GM19463 (cell line): ENCODE measurements at regions not wholly inside any gene's neighbourhood (a gene's known extent, or its start where the extent isn't known, plus 50 kb on each side); places are given as distances from the start of the nearest gene placed in this dataset.

ENCODE experiments used
- ATAC-seq: cut with Tn5 transposase; IDR thresholded peaks from one replicate; pipeline ENCODE4 v1.9.1; 2021; ENCODE audit warnings: mild to moderate bottlenecking, moderate library complexity; ENCODE audit not compliant: unreplicated experiment

- ATAC-seq = no peak
Measured at GRCh38 chr7:41910940-41911600, 208.2 kb upstream of the INHBA start.

GRCh38 chr7:41907444-41907843 is 204.6 kb upstream of the INHBA start:
- ATAC-seq = no peak

- no peak for ATAC-seq
Measured at GRCh38 chr7:41900532-41900931, 197.6 kb upstream of the INHBA start.

- no peak for ATAC-seq
Measured at GRCh38 chr7:41899823-41900433, 197.0 kb upstream of the INHBA start.

GRCh38 chr7:41893656-41894055 is 190.8 kb upstream of the INHBA start:
- no peak for ATAC-seq

GRCh38 chr7:41892356-41893100 is 189.6 kb upstream of the INHBA start:
- ATAC-seq = no peak

GRCh38 chr7:41891950-41892349 is 189.1 kb upstream of the INHBA start:
- ATAC-seq = no peak

- no peak for ATAC-seq
Measured at GRCh38 chr7:41890631-41891274, 187.9 kb upstream of the INHBA start.

GRCh38 chr7:41889472-41889871 is 186.6 kb upstream of the INHBA start:
- peak; percentile 12 for ATAC-seq

GRCh38 chr7:41889040-41889439 is 186.2 kb upstream of the INHBA start:
- ATAC-seq = peak; percentile 40

GRCh38 chr7:41887416-41887815 is 184.5 kb upstream of the INHBA start:
- no peak for ATAC-seq

- no peak for ATAC-seq
Measured at GRCh38 chr7:41886901-41887311, 184.0 kb upstream of the INHBA start.

- no peak for ATAC-seq
Measured at GRCh38 chr7:41886262-41886900, 183.5 kb upstream of the INHBA start.

GRCh38 chr7:41885748-41886147 is 182.9 kb upstream of the INHBA start:
- ATAC-seq = no peak

GRCh38 chr7:41885078-41885477 is 182.2 kb upstream of the INHBA start:
- ATAC-seq = no peak

GRCh38 chr7:41882745-41883420 is 180.0 kb upstream of the INHBA start:
- peak; percentile 43 for ATAC-seq

- no peak for ATAC-seq
Measured at GRCh38 chr7:41882256-41882655, 179.4 kb upstream of the INHBA start.

GRCh38 chr7:41881331-41882130 is 178.6 kb upstream of the INHBA start:
- peak; percentile 87 for ATAC-seq

GRCh38 chr7:41880107-41880506 is 177.2 kb upstream of the INHBA start:
- ATAC-seq = no peak

- ATAC-seq = no peak
Measured at GRCh38 chr7:41879403-41879802, 176.5 kb upstream of the INHBA start.
